Smooth muscle cell (in vitro differentiated cells): ENCODE measurements at regions not wholly inside any gene's neighbourhood (a gene's known extent, or its start where the extent isn't known, plus 50 kb on each side); places are given as distances from the start of the nearest gene placed in this dataset.

Experiments
- DNase-seq: peaks from one replicate; lab custom pipeline; 2025; ENCODE audit not compliant: unreplicated experiment; lab: John Stamatoyannopoulos, UW
- H2AFZ ChIP-seq: fragments of 200-600 bp; sonication (generic); 2 replicates; pipeline ENCODE4 v1.6.0; 2016; ENCODE audit warnings: antibody characterized with exemption, low read depth, mild to moderate bottlenecking
- H3F3A ChIP-seq: fragments of 200-600 bp; sonication (generic); 2 replicates; pipeline ENCODE4 v1.6.0; 2017; ENCODE audit warnings: antibody characterized with exemption, low read depth
- H3K27ac ChIP-seq: fragments of 200-600 bp; sonication (generic); 2 replicates; pipeline ENCODE4 v1.5.1; 2016; ENCODE audit warnings: low read depth, mild to moderate bottlenecking
- H3K27me3 ChIP-seq: fragments of 200-600 bp; sonication (generic); 2 replicates; pipeline ENCODE4 v1.6.1; 2016; ENCODE audit warnings: low read depth, mild to moderate bottlenecking
- H3K36me3 ChIP-seq: fragments of 200-600 bp; sonication (generic); 2 replicates; pipeline ENCODE4 v1.5.1; 2016; ENCODE audit warnings: low read depth
- H3K4me1 ChIP-seq: fragments of 200-600 bp; sonication (generic); 2 replicates; pipeline ENCODE4 v1.5.1; 2016; ENCODE audit warnings: low read depth
- H3K4me2 ChIP-seq: fragments of 200-600 bp; sonication (generic); 2 replicates; pipeline ENCODE4 v1.6.0; 2016; ENCODE audit warnings: mild to moderate bottlenecking
- H3K4me3 ChIP-seq: fragments of 200-600 bp; sonication (generic); 2 replicates; pipeline ENCODE4 v1.5.1; 2016; ENCODE audit warnings: mild to moderate bottlenecking
- H3K79me2 ChIP-seq: fragments of 200-600 bp; sonication (generic); 2 replicates; pipeline ENCODE4 v1.6.0; 2016; ENCODE audit warnings: low read depth, mild to moderate bottlenecking
- H3K9ac ChIP-seq: fragments of 200-600 bp; sonication (generic); 2 replicates; pipeline ENCODE4 v1.6.0; 2016; ENCODE audit warnings: low read depth
- H3K9me3 ChIP-seq: fragments of 200-600 bp; sonication (generic); replicated peaks from 2 replicates; pipeline ENCODE4 v1.5.1; 2016; ENCODE audit warnings: low read depth
- H4K20me1 ChIP-seq: fragments of 200-600 bp; sonication (generic); 2 replicates; pipeline ENCODE4 v1.6.0; 2016; ENCODE audit warnings: low read depth
- CTCF ChIP-seq: fragments of 200-600 bp; sonication (generic); IDR thresholded peaks from 2 replicates; pipeline ENCODE4 v1.5.1; 2017; ENCODE audit warnings: borderline replicate concordance, mild to moderate bottlenecking, antibody characterized with exemption; ENCODE audit not compliant: insufficient read depth, poor library complexity, severe bottlenecking
- WGBS: methylation state at CpG from one replicate; pipeline ENCODE4 v1.1.7; 2016; ENCODE audit warnings: low lambda C conversion rate; 5-methylcytosine and 5-hydroxymethylcytosine counted together

- H3K9ac ChIP-seq: peak overlapping the region; percentile 68
- H3F3A ChIP-seq: peaks cover 11% of the 10 kb centered on the region
- H3K9me3 ChIP-seq: no peaks in the 10 kb centered on the region
- WGBS: 70% methylated on average over 15 of the region's 15 CpGs
- H4K20me1 ChIP-seq: no peaks in the 10 kb centered on the region
- TF ChIP-seq CTCF: no peak
- H3K27me3 ChIP-seq: no peaks in the 10 kb centered on the region
- H2AFZ ChIP-seq: peak overlapping the region; percentile 41
- H3K4me2 ChIP-seq: peak overlapping the region; percentile 59
- H3K27ac ChIP-seq: peak overlapping the region; percentile 91
- no peak overlapping the region for H3K4me3 ChIP-seq
- no peaks in the 10 kb centered on the region for H3K36me3 ChIP-seq
- H3K79me2 ChIP-seq: no peaks in the 10 kb centered on the region
- DNase-seq: no peak
- H3K4me1 ChIP-seq: peaks cover 3% of the 10 kb centered on the region
Measured at GRCh38 chr6:14713008-14713960, 532.6 kb upstream of the JARID2 start.

- Histone ChIP-seq H3K9ac (no peak overlapping the region), H3K27ac (no peak overlapping the region), H3K79me2 (no peaks in the 10 kb centered on the region), H4K20me1 (no peaks in the 10 kb centered on the region), H3K36me3 (no peaks in the 10 kb centered on the region), H3K27me3 (no peaks in the 10 kb centered on the region), H3K4me1 (peaks cover 3% of the 10 kb centered on the region), H3K9me3 (no peaks in the 10 kb centered on the region), H3K4me2 (no peak overlapping the region), H2AFZ (no peak overlapping the region), H3K4me3 (no peak overlapping the region), H3F3A (peaks cover 11% of the 10 kb centered on the region)
- no peak for DNase-seq
- no peak for TF ChIP-seq CTCF
- 100% methylated on average over 3 of the region's 3 CpGs for WGBS
Measured at GRCh38 chr6:14713966-14714631, 531.8 kb upstream of the JARID2 start.

GRCh38 chr6:14715076-14715475 lies 530.8 kb upstream of the JARID2 start:
- Histone ChIP-seq H3K4me3 (no peak overlapping the region), H3K27ac (no peak overlapping the region), H3K79me2 (no peaks in the 10 kb centered on the region), H3K4me2 (no peak overlapping the region), H3K27me3 (no peaks in the 10 kb centered on the region), H3K9ac (no peak overlapping the region), H3K4me1 (peaks cover 3% of the 10 kb centered on the region), H3F3A (peaks cover 7% of the 10 kb centered on the region), H4K20me1 (no peaks in the 10 kb centered on the region), H3K36me3 (no peaks in the 10 kb centered on the region), H2AFZ (no peak overlapping the region), H3K9me3 (no peaks in the 10 kb centered on the region)
- no peak for DNase-seq
- TF ChIP-seq CTCF: no peak
- 96% methylated on average over 5 of the region's 5 CpGs for WGBS
